ENCODE measurements at regions not wholly inside any gene's neighbourhood (a gene's known extent, or its start where the extent isn't known, plus 50 kb on each side); places are given as distances from the start of the nearest gene placed in this dataset.

DNA sequence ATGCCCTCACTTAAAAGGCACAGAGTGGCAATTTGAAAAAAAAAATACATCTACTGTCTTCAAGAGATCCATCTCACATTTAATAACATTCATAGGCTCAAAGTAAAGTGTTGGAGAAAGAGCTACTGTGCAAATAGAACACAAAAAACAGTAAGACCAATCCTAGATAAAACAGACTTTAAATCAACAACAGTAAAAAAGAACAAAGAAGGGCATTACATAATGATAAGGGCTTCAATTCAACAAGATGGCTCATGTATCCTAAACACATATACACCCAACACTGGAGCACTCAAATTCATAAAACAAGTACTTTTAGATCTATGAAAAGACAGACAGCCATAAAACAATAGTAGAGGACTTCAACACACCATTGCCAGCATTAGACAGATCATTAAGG lies 93.6 kb upstream of the PCED1B start:
- TF ChIP-seq, protein P1, sequence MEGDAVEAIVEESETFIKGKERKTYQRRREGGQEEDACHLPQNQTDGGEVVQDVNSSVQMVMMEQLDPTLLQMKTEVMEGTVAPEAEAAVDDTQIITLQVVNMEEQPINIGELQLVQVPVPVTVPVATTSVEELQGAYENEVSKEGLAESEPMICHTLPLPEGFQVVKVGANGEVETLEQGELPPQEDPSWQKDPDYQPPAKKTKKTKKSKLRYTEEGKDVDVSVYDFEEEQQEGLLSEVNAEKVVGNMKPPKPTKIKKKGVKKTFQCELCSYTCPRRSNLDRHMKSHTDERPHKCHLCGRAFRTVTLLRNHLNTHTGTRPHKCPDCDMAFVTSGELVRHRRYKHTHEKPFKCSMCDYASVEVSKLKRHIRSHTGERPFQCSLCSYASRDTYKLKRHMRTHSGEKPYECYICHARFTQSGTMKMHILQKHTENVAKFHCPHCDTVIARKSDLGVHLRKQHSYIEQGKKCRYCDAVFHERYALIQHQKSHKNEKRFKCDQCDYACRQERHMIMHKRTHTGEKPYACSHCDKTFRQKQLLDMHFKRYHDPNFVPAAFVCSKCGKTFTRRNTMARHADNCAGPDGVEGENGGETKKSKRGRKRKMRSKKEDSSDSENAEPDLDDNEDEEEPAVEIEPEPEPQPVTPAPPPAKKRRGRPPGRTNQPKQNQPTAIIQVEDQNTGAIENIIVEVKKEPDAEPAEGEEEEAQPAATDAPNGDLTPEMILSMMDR (IDR thresholded peaks at IDR 0.05 in 4 of 5, conservative IDR thresholded peaks at IDR 0.05 in 1 of 5): no peak
- no peak for TF ChIP-seq POLR2A (IDR thresholded peaks at IDR 0.05)
